ENCODE measurements at regions not wholly inside any gene's neighbourhood (a gene's known extent, or its start where the extent isn't known, plus 50 kb on each side); places are given as distances from the start of the nearest gene placed in this dataset.

- ChIA-PET POLR2A (interaction anchor here (0.6 kb wide), 1 partner anchor 30 kb away, joined by 4 read pairs; no protein-coding TSS in a partner anchor), CTCF (no interaction called here)
- no peak overlapping the region for H3K27ac Mint-ChIP-seq (ENCODE audit: unreplicated experiment)
- no peaks in the 10 kb centered on the region for H3K36me3 Mint-ChIP-seq (ENCODE audit: insufficient read depth, unreplicated experiment)
- no peaks in the 10 kb centered on the region for H3K4me1 Mint-ChIP-seq (ENCODE audit: low read depth, unreplicated experiment)
- Histone ChIP-seq H3K4me3 (ENCODE audit: low read depth, low read length) (no peak overlapping the region), H3K4me1 (no peaks in the 10 kb centered on the region), H3K36me3 (ENCODE audit: control insufficient read depth, insufficient read depth, low read length) (no peaks in the 10 kb centered on the region), H3K27me3 (replicated peaks; ENCODE audit: control insufficient read depth, insufficient read depth, low read length) (no peaks in the 10 kb centered on the region), H3K9me3 (no peaks in the 10 kb centered on the region; the same call in 1 of the 2 replicates)
- intact Hi-C loops (cut with micrococcal nuclease; ENCODE audit: unreplicated experiment), result no loop called here
- no peaks in the 10 kb centered on the region for H3K27me3 Mint-ChIP-seq (ENCODE audit: insufficient read depth, unreplicated experiment)
- TF ChIP-seq, protein P1, sequence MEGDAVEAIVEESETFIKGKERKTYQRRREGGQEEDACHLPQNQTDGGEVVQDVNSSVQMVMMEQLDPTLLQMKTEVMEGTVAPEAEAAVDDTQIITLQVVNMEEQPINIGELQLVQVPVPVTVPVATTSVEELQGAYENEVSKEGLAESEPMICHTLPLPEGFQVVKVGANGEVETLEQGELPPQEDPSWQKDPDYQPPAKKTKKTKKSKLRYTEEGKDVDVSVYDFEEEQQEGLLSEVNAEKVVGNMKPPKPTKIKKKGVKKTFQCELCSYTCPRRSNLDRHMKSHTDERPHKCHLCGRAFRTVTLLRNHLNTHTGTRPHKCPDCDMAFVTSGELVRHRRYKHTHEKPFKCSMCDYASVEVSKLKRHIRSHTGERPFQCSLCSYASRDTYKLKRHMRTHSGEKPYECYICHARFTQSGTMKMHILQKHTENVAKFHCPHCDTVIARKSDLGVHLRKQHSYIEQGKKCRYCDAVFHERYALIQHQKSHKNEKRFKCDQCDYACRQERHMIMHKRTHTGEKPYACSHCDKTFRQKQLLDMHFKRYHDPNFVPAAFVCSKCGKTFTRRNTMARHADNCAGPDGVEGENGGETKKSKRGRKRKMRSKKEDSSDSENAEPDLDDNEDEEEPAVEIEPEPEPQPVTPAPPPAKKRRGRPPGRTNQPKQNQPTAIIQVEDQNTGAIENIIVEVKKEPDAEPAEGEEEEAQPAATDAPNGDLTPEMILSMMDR (IDR thresholded peaks at IDR 0.05; ENCODE audit: insufficient read depth in 1 of 2, low read depth in 1 of 2, low read length in 1 of 2, severe bottlenecking in 1 of 2, unreplicated experiment in 1 of 2), result no peak
- no TSS peak for BruUV-seq (replicated peaks)
- H3K4me3 Mint-ChIP-seq (ENCODE audit: unreplicated experiment), result no peak overlapping the region
- no peak for DNase-seq
- H3K9me3 Mint-ChIP-seq (ENCODE audit: unreplicated experiment), result no peaks in the 10 kb centered on the region
Measured at GRCh38 chr14:75333606-75334548, 55.2 kb downstream of the FOS start.

- intact Hi-C loops (cut with micrococcal nuclease; ENCODE audit: unreplicated experiment), result no loop called here
- no peaks in the 10 kb centered on the region for H3K27me3 Mint-ChIP-seq (ENCODE audit: insufficient read depth, unreplicated experiment)
- no peaks in the 10 kb centered on the region for H3K27me3 ChIP-seq (replicated peaks; ENCODE audit: control insufficient read depth, insufficient read depth, low read length)
- H3K36me3 Mint-ChIP-seq (ENCODE audit: insufficient read depth, unreplicated experiment), result no peaks in the 10 kb centered on the region
- H3K36me3 ChIP-seq (ENCODE audit: control insufficient read depth, insufficient read depth, low read length), result no peaks in the 10 kb centered on the region
- H3K4me1 Mint-ChIP-seq (ENCODE audit: low read depth, unreplicated experiment), result no peaks in the 10 kb centered on the region
- H3K9me3 ChIP-seq, result no peaks in the 10 kb centered on the region; the same call in 1 of the 2 replicates
- BruUV-seq (replicated peaks), result no TSS peak
- CTCF ChIA-PET, result no interaction called here
- TF ChIP-seq, protein P1 (IDR thresholded peaks at IDR 0.05; ENCODE audit: insufficient read depth in 1 of 2, low read depth in 1 of 2, low read length in 1 of 2, severe bottlenecking in 1 of 2, unreplicated experiment in 1 of 2), result no peak
- no peaks in the 10 kb centered on the region for H3K9me3 Mint-ChIP-seq (ENCODE audit: unreplicated experiment)
- no peak for DNase-seq
- H3K27ac Mint-ChIP-seq (ENCODE audit: unreplicated experiment), result no peak overlapping the region
- no peak overlapping the region for H3K4me3 ChIP-seq (ENCODE audit: low read depth, low read length)
- no peak overlapping the region for H3K4me3 Mint-ChIP-seq (ENCODE audit: unreplicated experiment)
- no peaks in the 10 kb centered on the region for H3K4me1 ChIP-seq
- POLR2A ChIA-PET, result no interaction called here
Measured at GRCh38 chr14:75334549-75335051, 56.0 kb downstream of the FOS start.

DNA sequence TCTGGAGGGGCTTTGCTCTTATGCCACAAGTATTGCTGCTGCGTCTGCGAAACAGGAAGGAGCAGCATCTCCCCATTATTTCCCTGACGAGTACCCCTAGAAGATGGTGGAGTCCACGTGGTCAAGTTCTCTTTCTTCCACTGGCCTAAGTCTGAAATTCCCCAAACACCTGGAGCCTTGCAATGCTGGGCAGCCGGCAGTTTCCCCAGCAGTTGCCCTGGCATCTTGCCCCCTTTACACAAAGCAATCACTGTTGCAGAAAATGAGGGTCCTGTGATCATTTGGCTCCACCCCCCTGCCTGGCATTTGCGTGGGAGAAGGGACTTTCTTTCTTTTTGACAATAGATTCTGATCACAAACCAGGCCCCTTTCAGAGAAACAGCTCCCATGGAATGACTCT is 56.9 kb downstream of the FOS start:
- Mint-ChIP-seq H3K4me3 (ENCODE audit: unreplicated experiment) (no peak overlapping the region), H3K36me3 (ENCODE audit: insufficient read depth, unreplicated experiment) (no peaks in the 10 kb centered on the region), H3K4me1 (ENCODE audit: low read depth, unreplicated experiment) (no peaks in the 10 kb centered on the region), H3K27me3 (ENCODE audit: insufficient read depth, unreplicated experiment) (no peaks in the 10 kb centered on the region), H3K9me3 (ENCODE audit: unreplicated experiment) (no peaks in the 10 kb centered on the region), H3K27ac (ENCODE audit: unreplicated experiment) (no peak overlapping the region)
- H3K9me3 ChIP-seq, result no peaks in the 10 kb centered on the region; the same call in 1 of the 2 replicates
- BruUV-seq (replicated peaks), result no TSS peak
- intact Hi-C loops (cut with micrococcal nuclease; ENCODE audit: unreplicated experiment), result no loop called here
- H3K36me3 ChIP-seq (ENCODE audit: control insufficient read depth, insufficient read depth, low read length), result no peaks in the 10 kb centered on the region
- H3K27me3 ChIP-seq (replicated peaks; ENCODE audit: control insufficient read depth, insufficient read depth, low read length), result no peaks in the 10 kb centered on the region
- no peak overlapping the region for H3K4me3 ChIP-seq (ENCODE audit: low read depth, low read length)
- CTCF ChIA-PET, result no interaction called here
- POLR2A ChIA-PET, result no interaction called here
- TF ChIP-seq, protein P1 (IDR thresholded peaks at IDR 0.05; ENCODE audit: insufficient read depth in 1 of 2, low read depth in 1 of 2, low read length in 1 of 2, severe bottlenecking in 1 of 2, unreplicated experiment in 1 of 2), result no peak
- no peaks in the 10 kb centered on the region for H3K4me1 ChIP-seq
- no peak for DNase-seq
